ENCODE measurements at regions not wholly inside any gene's neighbourhood (a gene's known extent, or its start where the extent isn't known, plus 50 kb on each side); places are given as distances from the start of the nearest gene placed in this dataset.

DNA sequence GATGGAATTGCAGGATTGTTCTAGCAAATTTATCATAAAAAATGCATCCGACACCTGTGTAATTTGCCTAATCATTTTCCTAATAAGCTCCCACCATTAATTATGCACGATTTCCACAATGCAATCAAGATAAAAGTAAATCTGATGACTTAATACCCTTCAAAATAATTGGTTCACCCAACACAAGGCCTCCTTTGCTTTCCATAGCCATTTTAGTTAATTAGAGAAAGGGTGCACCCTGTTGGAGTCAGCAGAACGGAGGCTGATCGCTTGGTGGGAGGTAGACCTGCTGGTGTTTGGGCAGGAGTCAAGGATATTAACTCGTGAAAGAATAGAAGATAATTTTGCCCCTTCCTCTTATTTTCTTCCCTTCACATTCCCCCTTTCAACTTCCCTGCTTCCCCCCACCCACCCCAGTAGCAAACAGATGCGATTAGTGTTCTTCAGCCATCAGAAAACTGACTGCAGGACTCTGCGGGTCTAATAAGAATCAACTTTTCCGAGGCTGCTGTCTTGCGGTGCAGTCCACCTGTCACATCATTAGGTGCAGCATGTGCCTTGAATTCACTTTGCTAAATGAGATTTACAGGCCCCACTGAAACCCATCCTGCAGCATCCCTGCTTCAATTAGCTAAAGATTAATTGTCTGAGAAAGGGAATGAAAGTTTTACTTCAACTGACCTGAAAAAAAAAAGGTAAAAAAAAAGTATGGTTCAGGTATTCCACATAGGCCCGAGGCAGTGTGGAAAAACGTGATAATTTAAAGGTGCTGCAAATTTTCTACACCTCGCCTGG lies 553.7 kb upstream of the LMO3 start:
- Histone ChIP-seq H3K9me3 (ENCODE audit: low read length) (no peaks in the 10 kb centered on the region), H3K36me3 (ENCODE audit: insufficient read depth, low read length) (no peaks in the 10 kb centered on the region), H3K4me2 (ENCODE audit: low read length) (no peak overlapping the region), H3K4me1 (ENCODE audit: insufficient read depth, low read length, severe bottlenecking) (no peaks in the 10 kb centered on the region), H3K9ac (ENCODE audit: low read length) (no peak overlapping the region), H3K9me2 (ENCODE audit: low read depth, low read length) (no peaks in the 10 kb centered on the region), H3K27me3 (ENCODE audit: insufficient read depth, low read length) (no peaks in the 10 kb centered on the region), H3K79me2 (ENCODE audit: insufficient read depth, low read length) (no peaks in the 10 kb centered on the region), H3K4me3 (ENCODE audit: low read depth, low read length, poor library complexity, severe bottlenecking) (no peak overlapping the region), H3K27ac (ENCODE audit: low read depth, low read length, poor library complexity, severe bottlenecking) (no peak overlapping the region), H4K20me1 (ENCODE audit: insufficient read depth, low read length) (no peaks in the 10 kb centered on the region), H2AFZ (ENCODE audit: low read length) (no peak overlapping the region), H3F3A (ENCODE audit: insufficient read depth, low read length) (no peaks in the 10 kb centered on the region)
- TF ChIP-seq, protein P1, sequence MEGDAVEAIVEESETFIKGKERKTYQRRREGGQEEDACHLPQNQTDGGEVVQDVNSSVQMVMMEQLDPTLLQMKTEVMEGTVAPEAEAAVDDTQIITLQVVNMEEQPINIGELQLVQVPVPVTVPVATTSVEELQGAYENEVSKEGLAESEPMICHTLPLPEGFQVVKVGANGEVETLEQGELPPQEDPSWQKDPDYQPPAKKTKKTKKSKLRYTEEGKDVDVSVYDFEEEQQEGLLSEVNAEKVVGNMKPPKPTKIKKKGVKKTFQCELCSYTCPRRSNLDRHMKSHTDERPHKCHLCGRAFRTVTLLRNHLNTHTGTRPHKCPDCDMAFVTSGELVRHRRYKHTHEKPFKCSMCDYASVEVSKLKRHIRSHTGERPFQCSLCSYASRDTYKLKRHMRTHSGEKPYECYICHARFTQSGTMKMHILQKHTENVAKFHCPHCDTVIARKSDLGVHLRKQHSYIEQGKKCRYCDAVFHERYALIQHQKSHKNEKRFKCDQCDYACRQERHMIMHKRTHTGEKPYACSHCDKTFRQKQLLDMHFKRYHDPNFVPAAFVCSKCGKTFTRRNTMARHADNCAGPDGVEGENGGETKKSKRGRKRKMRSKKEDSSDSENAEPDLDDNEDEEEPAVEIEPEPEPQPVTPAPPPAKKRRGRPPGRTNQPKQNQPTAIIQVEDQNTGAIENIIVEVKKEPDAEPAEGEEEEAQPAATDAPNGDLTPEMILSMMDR (IDR thresholded peaks at IDR 0.05; ENCODE audit: low read length), result no peak
- no peak for TF ChIP-seq EZH2 (IDR thresholded peaks at IDR 0.05; ENCODE audit: borderline replicate concordance, low read length)

DNA sequence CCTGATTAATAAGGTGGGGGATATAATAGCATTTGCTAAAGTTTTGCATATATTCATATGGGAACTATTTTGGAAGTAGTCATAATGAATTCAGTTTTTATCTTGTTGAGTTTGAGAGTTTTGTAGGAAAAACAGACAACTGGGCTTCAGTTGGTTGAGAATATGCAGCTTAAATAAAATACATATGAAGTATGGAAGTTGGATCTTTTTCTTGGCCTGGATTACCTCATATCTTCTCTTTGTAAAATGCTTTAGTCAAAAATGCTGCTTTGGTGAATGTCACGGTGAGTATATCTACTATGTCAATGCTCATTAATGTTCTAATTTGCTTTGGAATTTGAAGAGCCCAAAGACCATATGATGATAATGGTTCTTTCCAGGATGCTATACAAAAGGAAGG lies 552.2 kb upstream of the LMO3 start:
- Histone ChIP-seq H3K36me3 (ENCODE audit: insufficient read depth, low read length) (no peaks in the 10 kb centered on the region), H2AFZ (ENCODE audit: low read length) (no peak overlapping the region), H3K4me3 (ENCODE audit: low read depth, low read length, poor library complexity, severe bottlenecking) (no peak overlapping the region), H3K27ac (ENCODE audit: low read depth, low read length, poor library complexity, severe bottlenecking) (no peak overlapping the region), H3K9me2 (ENCODE audit: low read depth, low read length) (no peaks in the 10 kb centered on the region), H3K9ac (ENCODE audit: low read length) (no peak overlapping the region), H3K27me3 (ENCODE audit: insufficient read depth, low read length) (no peaks in the 10 kb centered on the region), H3K9me3 (ENCODE audit: low read length) (no peaks in the 10 kb centered on the region), H3K4me2 (ENCODE audit: low read length) (no peak overlapping the region), H3K79me2 (ENCODE audit: insufficient read depth, low read length) (no peaks in the 10 kb centered on the region), H4K20me1 (ENCODE audit: insufficient read depth, low read length) (no peaks in the 10 kb centered on the region), H3K4me1 (ENCODE audit: insufficient read depth, low read length, severe bottlenecking) (no peaks in the 10 kb centered on the region), H3F3A (ENCODE audit: insufficient read depth, low read length) (no peaks in the 10 kb centered on the region)
- TF ChIP-seq, protein P1 (IDR thresholded peaks at IDR 0.05; ENCODE audit: low read length), result no peak
- TF ChIP-seq EZH2 (IDR thresholded peaks at IDR 0.05; ENCODE audit: borderline replicate concordance, low read length), result no peak

DNA sequence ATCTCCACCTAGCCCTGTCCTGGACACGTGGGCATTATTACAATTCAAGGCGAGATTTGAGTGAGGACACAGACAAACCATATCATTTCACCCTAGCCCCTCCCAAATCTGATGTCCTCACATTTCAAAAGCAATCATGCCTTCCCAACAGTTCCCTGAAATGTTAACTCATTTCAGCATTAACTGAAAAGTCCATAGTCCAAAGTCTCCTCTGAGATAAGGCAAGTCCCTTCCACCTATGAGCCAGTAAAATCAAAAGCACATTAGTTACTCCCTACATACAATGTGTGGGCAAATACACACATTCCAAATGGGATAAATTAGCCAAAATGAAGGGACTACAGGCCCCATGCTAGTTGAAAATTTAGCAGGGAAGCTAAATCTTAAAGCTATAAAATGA lies 546.0 kb upstream of the LMO3 start:
- H4K20me1 ChIP-seq (ENCODE audit: insufficient read depth, low read length), result no peaks in the 10 kb centered on the region
- no peak overlapping the region for H3K9ac ChIP-seq (ENCODE audit: low read length)
- no peaks in the 10 kb centered on the region for H3K27me3 ChIP-seq (ENCODE audit: insufficient read depth, low read length)
- H3K4me1 ChIP-seq (ENCODE audit: insufficient read depth, low read length, severe bottlenecking), result no peaks in the 10 kb centered on the region
- H2AFZ ChIP-seq (ENCODE audit: low read length), result no peak overlapping the region
- H3K27ac ChIP-seq (ENCODE audit: low read depth, low read length, poor library complexity, severe bottlenecking), result no peak overlapping the region
- H3K4me2 ChIP-seq (ENCODE audit: low read length), result no peak overlapping the region
- H3K79me2 ChIP-seq (ENCODE audit: insufficient read depth, low read length), result no peaks in the 10 kb centered on the region
- TF ChIP-seq, protein P1 (IDR thresholded peaks at IDR 0.05; ENCODE audit: low read length), result no peak
- no peak for TF ChIP-seq EZH2 (IDR thresholded peaks at IDR 0.05; ENCODE audit: borderline replicate concordance, low read length)
- no peaks in the 10 kb centered on the region for H3F3A ChIP-seq (ENCODE audit: insufficient read depth, low read length)
- H3K9me3 ChIP-seq (ENCODE audit: low read length), result no peaks in the 10 kb centered on the region
- H3K4me3 ChIP-seq (ENCODE audit: low read depth, low read length, poor library complexity, severe bottlenecking), result no peak overlapping the region
- no peaks in the 10 kb centered on the region for H3K36me3 ChIP-seq (ENCODE audit: insufficient read depth, low read length)
- H3K9me2 ChIP-seq (ENCODE audit: low read depth, low read length), result no peaks in the 10 kb centered on the region
